Stimulated activated CD8-positive, alpha-beta memory T cell treated with anti-CD3 and anti-CD28 coated beads, Interleukin-2, amount 100 ng/mL, for 1 hour (primary cell): ENCODE measurements at regions not wholly inside any gene's neighbourhood (a gene's known extent, or its start where the extent isn't known, plus 50 kb on each side); places are given as distances from the start of the nearest gene placed in this dataset.

ENCODE experiments used
- DNase-seq, 2 donors: peaks; one replicate each; pipeline ENCODE4 v3.0.0-alpha.2; 2020; ENCODE audit warnings: low read depth in 2 of 2

GRCh38 chr1:30319765-30320580, 403.4 kb downstream of the MATN1 start:
- DNase-seq = no peak

- DNase-seq = no peak
Measured at GRCh38 chr1:30318864-30319718, 404.3 kb downstream of the MATN1 start.

- DNase-seq = no peak
Measured at GRCh38 chr1:30318413-30318812, 405.0 kb downstream of the MATN1 start.

- DNase-seq = no peak
Measured at GRCh38 chr1:30317921-30318320, 405.5 kb downstream of the MATN1 start.

- no peak for DNase-seq
Measured at GRCh38 chr1:30316056-30316455, 407.3 kb downstream of the MATN1 start.

- DNase-seq = no peak
Measured at GRCh38 chr1:30315185-30315960, 408.0 kb downstream of the MATN1 start.

GRCh38 chr1:30314591-30314990, 408.8 kb downstream of the MATN1 start:
- DNase-seq = no peak

GRCh38 chr1:30313584-30313983, 409.8 kb downstream of the MATN1 start:
- DNase-seq = no peak

- no peak for DNase-seq
Measured at GRCh38 chr1:30313176-30313575, 410.2 kb downstream of the MATN1 start.

GRCh38 chr1:30312226-30312625, 411.2 kb downstream of the MATN1 start:
- DNase-seq = no peak

- DNase-seq = no peak
Measured at GRCh38 chr1:30311749-30312148, 411.6 kb downstream of the MATN1 start.

GRCh38 chr1:30310966-30311742, 412.2 kb downstream of the MATN1 start:
- no peak for DNase-seq

GRCh38 chr1:30307182-30307581, 416.2 kb downstream of the MATN1 start:
- DNase-seq = no peak

- DNase-seq = no peak
Measured at GRCh38 chr1:30305519-30305918, 417.9 kb downstream of the MATN1 start.

- no peak for DNase-seq
Measured at GRCh38 chr1:30305061-30305460, 418.3 kb downstream of the MATN1 start.

GRCh38 chr1:30304080-30304479, 419.3 kb downstream of the MATN1 start:
- no peak for DNase-seq

GRCh38 chr1:30303387-30303786, 420.0 kb downstream of the MATN1 start:
- DNase-seq = no peak

- DNase-seq = no peak
Measured at GRCh38 chr1:30302858-30303257, 420.5 kb downstream of the MATN1 start.

- no peak for DNase-seq
Measured at GRCh38 chr1:30300669-30301068, 422.7 kb downstream of the MATN1 start.

- DNase-seq = no peak
Measured at GRCh38 chr1:30299393-30299792, 424.0 kb downstream of the MATN1 start.

GRCh38 chr1:30295674-30296073, 427.7 kb downstream of the MATN1 start:
- no peak for DNase-seq
